HG02610 (cell line): ENCODE measurements at regions not wholly inside any gene's neighbourhood (a gene's known extent, or its start where the extent isn't known, plus 50 kb on each side); places are given as distances from the start of the nearest gene placed in this dataset.

Source experiments
- ATAC-seq: cut with Tn5 transposase; IDR thresholded peaks from one replicate; pipeline ENCODE4 v1.9.1; 2021; ENCODE audit warnings: mild to moderate bottlenecking, moderate library complexity; ENCODE audit not compliant: unreplicated experiment

GRCh38 chr11:81476345-81476744, 1257.3 kb downstream of the FAM181B start:
- no peak for ATAC-seq

- no peak for ATAC-seq
Observed at GRCh38 chr11:81472646-81473045, 1261.0 kb downstream of the FAM181B start.

GRCh38 chr11:81470446-81470845, 1263.2 kb downstream of the FAM181B start:
- no peak for ATAC-seq

DNA sequence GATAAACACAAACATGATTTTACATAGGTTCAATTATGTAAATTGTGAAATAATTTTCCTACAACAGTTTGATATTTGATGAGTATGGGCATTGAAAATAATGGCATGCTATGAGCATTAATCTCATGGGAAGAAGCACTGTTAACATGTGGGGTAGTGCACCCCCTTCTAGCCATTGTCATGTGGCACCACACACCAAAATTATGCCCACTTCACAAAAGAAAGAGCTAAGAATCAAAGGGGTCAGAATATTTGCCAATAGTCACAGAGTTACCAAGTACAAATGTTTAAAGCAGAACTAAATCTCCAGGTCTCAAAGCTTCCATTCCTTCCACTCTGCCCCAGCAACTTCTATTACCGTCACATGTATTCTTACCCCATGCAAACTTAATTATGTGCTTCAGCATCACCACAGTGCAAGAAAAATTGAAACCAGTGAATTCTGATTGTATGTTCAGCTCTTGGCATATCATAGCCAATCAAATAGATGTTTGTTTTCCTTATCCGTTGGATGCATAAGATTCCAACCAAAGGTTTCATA, 1273.8 kb downstream of the FAM181B start:
- no peak for ATAC-seq

- ATAC-seq, result no peak
Observed at GRCh38 chr11:81449588-81450156, 1284.0 kb downstream of the FAM181B start.

DNA sequence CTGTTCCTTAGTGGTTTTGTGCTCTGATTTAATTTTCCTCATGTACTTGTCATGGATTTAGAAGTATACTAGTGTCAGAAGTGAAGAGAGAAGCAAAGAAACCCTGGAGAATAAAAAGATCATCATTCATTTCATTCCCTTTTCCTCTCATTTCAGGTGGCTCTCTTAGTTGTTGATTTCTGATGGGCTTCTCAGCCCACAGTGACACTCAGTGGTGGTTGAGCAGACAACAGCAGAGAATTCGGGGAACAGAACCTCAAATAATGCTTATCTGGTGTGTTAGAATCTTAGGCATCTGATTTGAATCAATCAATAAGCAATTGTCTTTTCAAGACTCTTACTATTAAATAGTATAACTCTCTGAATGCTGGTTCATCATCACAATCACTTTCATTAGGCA, 1289.4 kb downstream of the FAM181B start:
- ATAC-seq, result no peak

- ATAC-seq, result no peak
Observed at GRCh38 chr11:81432333-81432732, 1301.3 kb downstream of the FAM181B start.

DNA sequence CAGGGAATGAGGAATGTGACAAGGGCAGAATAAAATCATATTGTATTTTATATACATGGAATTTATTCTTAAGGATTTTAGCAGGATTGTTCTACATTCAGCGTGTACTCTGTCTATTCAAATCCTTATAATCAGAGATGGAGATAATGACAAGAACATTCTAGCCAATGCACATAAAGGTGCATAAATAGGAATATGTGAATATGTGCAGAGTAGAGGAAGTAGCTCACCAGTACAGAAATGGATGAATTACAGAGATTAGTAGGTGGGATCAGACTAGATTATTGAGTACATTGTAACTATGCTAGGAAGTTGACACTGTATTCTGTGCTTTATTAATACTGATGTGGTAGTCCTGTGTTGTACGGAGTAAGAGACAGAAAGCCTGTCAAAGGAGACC, 1308.8 kb downstream of the FAM181B start:
- no peak for ATAC-seq

- ATAC-seq, result no peak
Observed at GRCh38 chr11:81422402-81422801, 1311.3 kb downstream of the FAM181B start.

DNA sequence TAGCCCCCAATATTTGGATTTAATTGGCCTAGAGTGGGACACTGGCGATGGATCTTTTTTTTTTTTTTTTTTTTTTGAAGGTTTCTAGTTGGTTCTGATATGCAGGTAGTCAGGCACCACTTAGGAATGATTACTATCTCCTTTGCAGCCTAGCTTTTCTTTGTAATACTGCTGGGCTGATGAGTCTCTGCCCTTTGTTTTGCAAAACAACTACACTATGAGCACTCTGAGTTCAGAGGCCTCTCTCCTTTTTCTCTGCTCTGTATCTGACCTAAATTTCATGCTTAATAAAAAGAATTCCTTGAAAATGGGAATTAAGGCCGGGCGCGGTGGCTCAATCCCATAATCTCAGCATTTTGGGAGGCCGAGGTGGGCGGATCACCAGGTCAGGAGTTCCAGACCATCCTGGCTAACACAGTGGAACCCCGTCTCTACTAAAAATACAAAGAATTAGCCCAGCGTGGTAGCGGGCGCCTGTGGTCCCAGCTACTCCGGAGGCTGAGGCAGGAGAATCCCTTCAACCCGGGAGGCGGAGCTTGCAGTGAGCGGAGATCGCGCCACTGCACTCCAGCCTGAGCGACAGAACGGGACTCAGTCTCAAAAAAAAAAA, 1312.3 kb downstream of the FAM181B start:
- no peak for ATAC-seq

GRCh38 chr11:81420668-81421250, 1312.9 kb downstream of the FAM181B start:
- no peak for ATAC-seq

GRCh38 chr11:81397316-81397715, 1336.3 kb downstream of the FAM181B start:
- ATAC-seq, result no peak

DNA sequence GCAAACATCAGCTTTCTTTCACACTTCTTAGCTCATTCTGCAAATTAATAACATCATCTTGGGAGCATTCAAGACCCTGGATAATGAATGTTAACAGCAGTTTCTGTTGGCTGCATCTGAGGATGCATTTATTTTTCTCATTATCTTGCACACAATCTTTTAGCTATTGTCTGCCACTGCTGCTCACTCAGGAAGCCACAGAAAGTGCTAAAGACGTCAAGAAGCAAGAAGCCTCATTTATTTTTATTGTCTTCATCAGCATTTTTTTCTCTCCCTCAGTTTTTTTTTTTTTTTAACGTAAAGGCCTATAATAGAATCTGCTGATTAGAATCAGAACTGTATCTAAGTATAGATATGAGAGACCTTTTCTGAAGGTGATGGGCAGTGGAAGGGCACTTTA, 1339.4 kb downstream of the FAM181B start:
- no peak for ATAC-seq

DNA sequence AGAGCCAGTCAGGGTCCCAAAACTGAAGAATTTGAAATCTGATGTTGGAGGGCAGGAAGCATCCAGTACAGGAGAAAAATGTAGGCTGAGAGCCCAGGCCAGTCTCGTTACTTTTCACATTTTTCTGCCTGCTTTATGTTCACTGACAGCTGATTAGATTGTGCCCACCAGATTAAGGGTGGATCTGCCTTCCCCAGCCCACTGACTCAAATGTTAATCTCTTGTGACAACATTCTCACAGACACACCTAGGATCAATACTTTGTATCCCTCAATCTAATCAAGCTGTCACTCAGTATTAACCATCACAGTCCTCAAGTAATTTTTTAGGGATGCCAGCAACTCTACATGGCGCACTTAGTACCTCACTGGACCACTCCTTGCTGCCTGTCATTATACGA, 1345.3 kb downstream of the FAM181B start:
- no peak for ATAC-seq

DNA sequence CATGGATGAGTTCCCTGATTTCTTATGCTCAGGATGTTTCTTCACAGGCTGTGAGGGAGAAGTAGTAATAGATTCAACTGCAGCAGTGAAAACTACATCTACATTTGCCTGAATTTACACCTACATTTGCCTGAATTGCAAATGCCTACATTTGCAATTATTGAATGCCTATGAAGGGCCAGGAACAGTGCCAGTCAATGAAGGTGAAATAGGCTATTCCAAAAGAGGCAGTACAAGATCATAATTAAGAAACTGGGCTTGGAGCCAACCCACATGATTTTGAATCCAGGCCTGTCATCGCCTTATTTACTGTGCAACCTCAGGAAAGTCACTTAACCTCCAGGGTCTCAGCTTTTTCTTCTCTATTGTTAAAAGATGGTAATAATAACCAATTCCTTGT, 1353.3 kb downstream of the FAM181B start:
- no peak for ATAC-seq

DNA sequence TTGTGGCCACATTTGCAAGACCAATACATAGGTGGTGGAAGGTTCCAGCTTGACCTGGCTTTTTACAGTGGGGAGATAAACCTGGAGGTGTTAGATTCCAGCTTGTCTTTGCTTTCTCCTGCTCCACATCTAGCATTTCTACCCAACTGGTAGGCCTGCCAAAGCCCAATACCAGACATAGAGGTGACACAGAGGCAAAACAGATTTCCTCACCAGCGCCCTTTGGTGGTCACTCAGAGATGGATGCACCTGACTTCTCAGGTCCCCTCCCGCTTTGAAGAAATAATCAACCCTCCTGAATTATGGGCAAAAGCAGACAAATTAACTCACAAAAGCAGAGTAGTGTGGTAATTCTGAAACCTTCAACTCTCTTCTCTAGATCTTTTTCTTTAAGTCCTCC, 1356.2 kb downstream of the FAM181B start:
- no peak for ATAC-seq

- no peak for ATAC-seq
Observed at GRCh38 chr11:81373986-81374385, 1359.7 kb downstream of the FAM181B start.

- ATAC-seq, result no peak
Observed at GRCh38 chr11:81368192-81368591, 1365.5 kb downstream of the FAM181B start.

GRCh38 chr11:81365496-81365895, 1368.2 kb downstream of the FAM181B start:
- ATAC-seq, result no peak

GRCh38 chr11:81359476-81359875, 1374.2 kb downstream of the FAM181B start:
- ATAC-seq, result no peak

DNA sequence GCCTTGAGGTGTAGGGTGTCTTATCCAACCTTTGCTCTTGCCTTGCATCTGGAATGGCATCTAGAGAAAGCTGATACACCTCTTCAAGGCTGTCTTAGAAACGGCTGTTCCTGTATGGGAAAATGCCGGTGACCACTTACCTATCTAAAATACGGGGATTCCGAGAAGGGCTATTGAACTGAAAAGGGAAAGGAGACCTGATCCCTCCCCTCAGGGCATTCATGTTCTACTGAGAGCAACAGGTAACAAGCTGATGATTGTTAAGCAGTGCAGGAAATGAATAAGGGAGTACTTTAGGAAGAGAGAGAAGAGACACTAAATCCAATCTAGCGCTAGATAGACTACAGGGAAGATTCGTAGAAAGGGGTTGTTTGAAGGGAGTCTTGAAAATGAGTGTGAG, 1388.1 kb downstream of the FAM181B start:
- no peak for ATAC-seq

DNA sequence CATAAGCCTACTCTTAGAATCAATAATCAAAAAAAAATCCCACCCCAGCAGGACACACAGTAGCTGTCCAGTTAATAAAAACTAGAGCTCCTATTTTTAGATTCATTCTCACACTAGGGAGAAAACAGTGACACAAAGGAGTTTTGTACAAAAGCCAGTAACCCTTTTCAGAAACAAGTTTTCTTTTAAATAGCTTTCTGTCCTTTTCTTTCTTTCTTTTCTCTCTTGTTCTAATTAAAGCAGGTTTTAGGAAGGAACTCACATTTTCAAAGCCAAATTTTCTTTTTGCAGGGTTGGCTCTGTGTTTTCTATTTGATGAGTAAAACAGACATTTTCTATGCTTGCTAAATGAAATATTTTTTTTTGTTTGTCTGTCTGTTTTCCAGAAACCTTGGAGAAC, 1390.7 kb downstream of the FAM181B start:
- peak; percentile 72 for ATAC-seq
